ENCODE measurements at regions not wholly inside any gene's neighbourhood (a gene's known extent, or its start where the extent isn't known, plus 50 kb on each side); places are given as distances from the start of the nearest gene placed in this dataset.

GRCh38 chr2:30334762-30335363 lies 103.5 kb downstream of the LBH start:
- Histone ChIP-seq H3K27me3 (ENCODE audit: low read depth, low read length) (peaks cover 14% of the 10 kb centered on the region; the same call in 1 of the 2 replicates), H3K36me3 (replicated peaks; ENCODE audit: low read depth, low read length) (no peaks in the 10 kb centered on the region), H3K4me3 (ENCODE audit: low read length) (no peak overlapping the region), H3K27ac (ENCODE audit: low read length) (0 out of 2 replicates have a peak overlapping the region, but pooled peaks have one; percentile 86), H3K79me2 (ENCODE audit: low read length) (no peaks in the 10 kb centered on the region), H3K9me3 (ENCODE audit: insufficient read depth, low read length) (no peaks in the 10 kb centered on the region), H3K4me2 (ENCODE audit: low read length) (peak overlapping the region; percentile 90), H3K9ac (ENCODE audit: low read length) (no peak overlapping the region; the same call in 1 of the 2 replicates), H4K20me1 (ENCODE audit: insufficient read depth, low read length) (no peaks in the 10 kb centered on the region), H2AFZ (ENCODE audit: low read depth, low read length) (no peak overlapping the region), H3K4me1 (ENCODE audit: low read length) (peaks cover 51% of the 10 kb centered on the region)
- TF ChIP-seq EZH2phosphoT487 (IDR thresholded peaks at IDR 0.05; ENCODE audit: low read depth): no peak
- TF ChIP-seq, protein P1, sequence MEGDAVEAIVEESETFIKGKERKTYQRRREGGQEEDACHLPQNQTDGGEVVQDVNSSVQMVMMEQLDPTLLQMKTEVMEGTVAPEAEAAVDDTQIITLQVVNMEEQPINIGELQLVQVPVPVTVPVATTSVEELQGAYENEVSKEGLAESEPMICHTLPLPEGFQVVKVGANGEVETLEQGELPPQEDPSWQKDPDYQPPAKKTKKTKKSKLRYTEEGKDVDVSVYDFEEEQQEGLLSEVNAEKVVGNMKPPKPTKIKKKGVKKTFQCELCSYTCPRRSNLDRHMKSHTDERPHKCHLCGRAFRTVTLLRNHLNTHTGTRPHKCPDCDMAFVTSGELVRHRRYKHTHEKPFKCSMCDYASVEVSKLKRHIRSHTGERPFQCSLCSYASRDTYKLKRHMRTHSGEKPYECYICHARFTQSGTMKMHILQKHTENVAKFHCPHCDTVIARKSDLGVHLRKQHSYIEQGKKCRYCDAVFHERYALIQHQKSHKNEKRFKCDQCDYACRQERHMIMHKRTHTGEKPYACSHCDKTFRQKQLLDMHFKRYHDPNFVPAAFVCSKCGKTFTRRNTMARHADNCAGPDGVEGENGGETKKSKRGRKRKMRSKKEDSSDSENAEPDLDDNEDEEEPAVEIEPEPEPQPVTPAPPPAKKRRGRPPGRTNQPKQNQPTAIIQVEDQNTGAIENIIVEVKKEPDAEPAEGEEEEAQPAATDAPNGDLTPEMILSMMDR (IDR thresholded peaks at IDR 0.05; ENCODE audit: low read depth, low read length): peak; percentile 64

GRCh38 chr2:30336084-30336483 lies 104.8 kb downstream of the LBH start:
- Histone ChIP-seq H3K79me2 (ENCODE audit: low read length) (no peaks in the 10 kb centered on the region), H3K4me2 (ENCODE audit: low read length) (peak overlapping the region; percentile 90), H3K36me3 (replicated peaks; ENCODE audit: low read depth, low read length) (no peaks in the 10 kb centered on the region), H3K27ac (ENCODE audit: low read length) (peak overlapping the region; percentile 86), H2AFZ (ENCODE audit: low read depth, low read length) (no peak overlapping the region), H3K4me3 (ENCODE audit: low read length) (peak overlapping the region; percentile 49; the same call in 1 of the 2 replicates), H3K9ac (ENCODE audit: low read length) (peak overlapping the region; percentile 43; the same call in 1 of the 2 replicates), H3K4me1 (ENCODE audit: low read length) (peaks cover 51% of the 10 kb centered on the region), H4K20me1 (ENCODE audit: insufficient read depth, low read length) (no peaks in the 10 kb centered on the region), H3K9me3 (ENCODE audit: insufficient read depth, low read length) (no peaks in the 10 kb centered on the region), H3K27me3 (ENCODE audit: low read depth, low read length) (0 out of 2 replicates have a peak, but pooled peaks cover 8% of the 10 kb centered on the region)
- TF ChIP-seq EZH2phosphoT487 (IDR thresholded peaks at IDR 0.05; ENCODE audit: low read depth): no peak
- TF ChIP-seq, protein P1 (IDR thresholded peaks at IDR 0.05; ENCODE audit: low read depth, low read length): no peak

DNA sequence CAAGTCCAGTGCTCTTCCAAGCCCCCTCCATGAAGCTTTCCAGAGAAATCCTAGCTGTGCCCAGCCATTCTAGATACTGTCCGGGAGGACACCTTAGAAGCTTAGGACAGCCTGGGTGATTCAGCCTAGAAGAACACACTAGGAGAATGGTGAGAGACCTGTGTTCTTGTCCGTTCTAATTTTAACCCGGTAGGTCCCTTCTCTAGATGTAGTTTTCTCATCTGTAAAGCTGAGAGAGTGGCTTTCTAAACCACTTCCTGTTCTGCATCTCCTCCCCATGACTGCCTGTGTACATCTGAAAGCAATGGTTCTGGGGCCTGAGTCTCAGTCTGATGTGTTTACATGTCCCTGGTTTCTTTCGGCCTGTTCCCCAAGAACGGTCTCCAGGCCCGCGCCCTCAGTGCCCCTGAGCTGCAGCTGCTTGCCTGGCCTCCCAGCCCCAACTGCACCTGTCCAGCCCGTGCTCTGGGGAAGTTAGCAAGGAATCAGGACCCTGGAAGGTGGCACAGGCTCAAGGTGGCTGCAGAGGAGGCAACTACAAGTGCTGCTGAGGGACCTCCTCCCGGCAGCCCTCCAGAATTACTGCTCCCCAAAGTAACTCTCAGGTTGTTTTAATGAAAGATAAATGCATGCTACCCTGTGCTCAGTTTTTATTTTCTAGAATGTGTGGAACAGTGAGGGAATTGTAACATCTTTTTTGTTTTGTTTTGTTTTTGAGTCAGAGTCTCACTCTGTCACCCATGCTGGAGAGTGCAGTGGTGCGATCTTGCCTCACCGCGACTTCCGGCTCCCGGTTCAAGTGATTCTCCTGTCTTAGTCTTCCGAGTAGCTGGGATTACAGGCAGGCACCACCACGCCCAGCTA lies 105.9 kb downstream of the LBH start:
- Histone ChIP-seq H3K4me3 (ENCODE audit: low read length) (peak overlapping the region; percentile 49), H3K4me2 (ENCODE audit: low read length) (peak overlapping the region; percentile 90)

More for the DNA sequence above, 105.9 kb downstream of the LBH start:
- TF ChIP-seq EZH2phosphoT487 (IDR thresholded peaks at IDR 0.05; ENCODE audit: low read depth): no peak
- TF ChIP-seq, protein P1 (IDR thresholded peaks at IDR 0.05; ENCODE audit: low read depth, low read length): no peak
- H3K27me3 ChIP-seq (ENCODE audit: low read depth, low read length): 0 out of 2 replicates have a peak, but pooled peaks cover 8% of the 10 kb centered on the region
- no peaks in the 10 kb centered on the region for H3K9me3 ChIP-seq (ENCODE audit: insufficient read depth, low read length)
- no peaks in the 10 kb centered on the region for H4K20me1 ChIP-seq (ENCODE audit: insufficient read depth, low read length)
- peaks cover 59% of the 10 kb centered on the region for H3K4me1 ChIP-seq (ENCODE audit: low read length)
- peak overlapping the region; percentile 86 for H3K27ac ChIP-seq (ENCODE audit: low read length)
- peak overlapping the region; percentile 43 for H3K9ac ChIP-seq (ENCODE audit: low read length)
- H3K79me2 ChIP-seq (ENCODE audit: low read length): no peaks in the 10 kb centered on the region
- H2AFZ ChIP-seq (ENCODE audit: low read depth, low read length): peak overlapping the region; percentile 41; the same call in 1 of the 2 replicates
- no peaks in the 10 kb centered on the region for H3K36me3 ChIP-seq (replicated peaks; ENCODE audit: low read depth, low read length)
